Lung (tissue), 11 donors: ENCODE measurements at regions not wholly inside any gene's neighbourhood (a gene's known extent, or its start where the extent isn't known, plus 50 kb on each side); places are given as distances from the start of the nearest gene placed in this dataset.

Source experiments
- ATAC-seq: fragments of 200-7000 bp; cut with Tn5 transposase; one replicate; pipeline ENCODE4 v1.9.1; 2020; ENCODE audit warnings: moderate number of reproducible peaks; ENCODE audit not compliant: insufficient read depth, low FRiP score
- DNase-seq, 3 donors: peaks; one replicate each; pipeline ENCODE4 v3.0.0-alpha.2; 2013 to 2017
- H3K27ac ChIP-seq, 2 donors: one replicate each; pipeline ENCODE4 v1.5.1; 2013; ENCODE audit warnings: mild to moderate bottlenecking in 2 of 2, moderate library complexity in 2 of 2, control low read depth in 1 of 2, inconsistent platforms in 1 of 2, low read depth in 1 of 2, low read length in 1 of 2
- H3K27me3 ChIP-seq, 3 donors: one replicate each; pipeline ENCODE4 v1.5.1; 2013; ENCODE audit warnings: low read length in 2 of 3; ENCODE audit not compliant: control insufficient read depth in 3 of 3, insufficient read depth in 3 of 3
- H3K36me3 ChIP-seq, 4 donors: one replicate each; pipeline ENCODE4 v1.5.1; 2013; ENCODE audit warnings: low read length in 4 of 4, mild to moderate bottlenecking in 1 of 4, moderate library complexity in 1 of 4; ENCODE audit not compliant: control insufficient read depth in 4 of 4, insufficient read depth in 4 of 4
- H3K4me1 ChIP-seq, 5 donors: one replicate each; pipeline ENCODE4 v1.5.1; 2013; ENCODE audit warnings: low read length in 5 of 5, mild to moderate bottlenecking in 2 of 5, moderate library complexity in 1 of 5; ENCODE audit not compliant: control insufficient read depth in 5 of 5, insufficient read depth in 5 of 5
- H3K4me3 ChIP-seq: one replicate; pipeline ENCODE4 v1.5.1; 2013; ENCODE audit warnings: mild to moderate bottlenecking, control low read depth, moderate library complexity
- H3K9ac ChIP-seq, 2 donors: one replicate each; pipeline ENCODE4 v1.5.1; 2013; ENCODE audit warnings: low read length in 2 of 2, control low read depth in 1 of 2; ENCODE audit not compliant: insufficient read depth in 1 of 2
- H3K9me3 ChIP-seq, 4 donors: one replicate each; pipeline ENCODE4 v1.5.1; 2013; ENCODE audit warnings: low read length in 3 of 4, mild to moderate bottlenecking in 1 of 4, moderate library complexity in 1 of 4; ENCODE audit not compliant: control insufficient read depth in 4 of 4, insufficient read depth in 3 of 4
- CTCF ChIP-seq: IDR thresholded peaks from 2 replicates; pipeline ENCODE4 v1.5.1; 2012; ENCODE audit warnings: mild to moderate bottlenecking; ENCODE audit errors: control extremely low read depth, extremely low read depth
- WGBS, 2 donors: extraction: QIAGEN DNeasy Blood & Tissue Kit; methylation state at CpG; one replicate each; pipeline ENCODE4 v1.1.7; 2013; 5-methylcytosine and 5-hydroxymethylcytosine counted together
- donor health status: control.
- donor health status: control.
- donor health status: Bipolar disorder and iron deficiency.
- donor health status: healthy.
- donor health status: DM: yes; HTN: yes; CAD: no.

GRCh38 chr4:136306361-136306760 lies 1225.9 kb downstream of the PCDH18 start:
- Histone ChIP-seq H3K27me3 (no peaks in the 10 kb centered on the region), H3K9me3 (no peaks in the 10 kb centered on the region), H3K9ac (no peak overlapping the region), H3K27ac (no peak overlapping the region), H3K4me3 (no peak overlapping the region), H3K4me1 (no peaks in the 10 kb centered on the region), H3K36me3 (no peaks in the 10 kb centered on the region)
- ATAC-seq (no peak), DNase-seq (no peak)
- 75 to 89% methylated on average over 2 of the region's 2 CpGs for WGBS, 2 donors
- TF ChIP-seq CTCF: no peak

GRCh38 chr4:136302566-136302965 lies 1229.7 kb downstream of the PCDH18 start:
- Histone ChIP-seq H3K27ac (no peak overlapping the region), H3K9ac (no peak overlapping the region)
- TF ChIP-seq CTCF: no peak

GRCh38 chr4:136301749-136302495 lies 1230.4 kb downstream of the PCDH18 start:
- Histone ChIP-seq H3K9ac (no peak overlapping the region), H3K27ac (no peak overlapping the region), H3K9me3 (no peaks in the 10 kb centered on the region), H3K4me1 (no peaks in the 10 kb centered on the region), H3K27me3 (no peaks in the 10 kb centered on the region), H3K36me3 (no peaks in the 10 kb centered on the region), H3K4me3 (no peak overlapping the region)
- ATAC-seq (no peak), DNase-seq (no peak)
- TF ChIP-seq CTCF: no peak

More at GRCh38 chr4:136302566-136302965, 1229.7 kb downstream of the PCDH18 start:
- Histone ChIP-seq H3K4me3 (no peak overlapping the region), H3K27me3 (no peaks in the 10 kb centered on the region), H3K9me3 (no peaks in the 10 kb centered on the region), H3K4me1 (no peaks in the 10 kb centered on the region), H3K36me3 (no peaks in the 10 kb centered on the region)
- ATAC-seq (no peak), DNase-seq (no peak)

GRCh38 chr4:136283977-136284376 lies 1248.3 kb downstream of the PCDH18 start:
- Histone ChIP-seq H3K27ac (no peak overlapping the region), H3K36me3 (no peaks in the 10 kb centered on the region), H3K9me3 (peaks cover 0 to 2% (median 0%) of the 10 kb centered on the region in 4 donors), H3K4me3 (no peak overlapping the region), H3K27me3 (no peaks in the 10 kb centered on the region), H3K4me1 (no peaks in the 10 kb centered on the region), H3K9ac (no peak overlapping the region)
- no peak for TF ChIP-seq CTCF
- DNase-seq: no peak
- WGBS, 2 donors: 84 to 89% methylated on average over 2 of the region's 2 CpGs
- no peak for ATAC-seq
